K562 (cell line): ENCODE measurements at regions not wholly inside any gene's neighbourhood (a gene's known extent, or its start where the extent isn't known, plus 50 kb on each side); places are given as distances from the start of the nearest gene placed in this dataset.

Experiments
- ATAC-seq: fragments of 200-7000 bp; cut with Tn5 transposase; 3 replicates; pipeline ENCODE4 v1.9.1; 2020; ENCODE audit warnings: moderate library complexity
- BruUV-seq: library from RNA; stranded (reverse); fragments of 400-500 nt; replicated peaks from 2 replicates; lab custom pipeline; 2021; lab: Mats Ljungman, UMichigan
- CTCF ChIA-PET: fragments of 300-600 bp; formaldehyde crosslinking; extraction: SDS; loops from one replicate; lab custom pipeline; 2021; ENCODE audit warnings: low intra/inter-chr PET ratio; lab: Yijun Ruan, JAX
- POLR2A ChIA-PET: fragments of 300-600, 350-650 bp; sonication (Branson Sonifier 250); formaldehyde crosslinking; extraction: SDS; loops from one replicate; lab custom pipeline; 2021; ENCODE audit warnings: antibody characterized with exemption, inconsistent platforms; lab: Yijun Ruan, JAX
- DNase-seq, 4 experiments: peaks; one replicate each; pipeline versions ENCODE4 v3.0.0 to v3.0.0-alpha.2; 2011 to 2018; ENCODE audit warnings: low spot score in 3 of 4, mixed read lengths in 3 of 4; ENCODE audit errors: extremely low read depth in 1 of 4
- FAIRE-seq: peaks from 2 replicates; lab custom pipeline; 2011; peaks lifted over from hg19 to GRCh38; lab: Jason Lieb, UNC
- H2AFZ ChIP-seq: 2 replicates; pipeline ENCODE4 v1.6.0; 2011; ENCODE audit warnings: low read depth, low read length, control low read depth, inconsistent platforms
- H3K27ac ChIP-seq: fragments of 200-600 bp; 3 replicates; pipeline ENCODE4 v1.8.0; 2011; ENCODE audit warnings: low read depth, mild to moderate bottlenecking, control low read depth, inconsistent platforms, low read length, moderate library complexity, mixed read lengths; ENCODE audit errors: extremely low read depth
- H3K27me3 ChIP-seq, 2 experiments: fragments of 300-600 bp in 1 of 2; 2 replicates in 1 of 2; 3 replicates in 1 of 2; pipeline versions ENCODE4 v1.6.0 to v1.8.0; 2011; ENCODE audit warnings: inconsistent platforms in 2 of 2, low read length in 2 of 2, mild to moderate bottlenecking in 1 of 2, mixed read lengths in 1 of 2, moderate library complexity in 1 of 2; ENCODE audit not compliant: control insufficient read depth in 2 of 2, insufficient read depth in 2 of 2
- H3K36me3 ChIP-seq: fragments of 300-600 bp; 3 replicates; pipeline ENCODE4 v1.8.0; 2011; ENCODE audit warnings: mild to moderate bottlenecking, low read length, inconsistent platforms; ENCODE audit not compliant: control insufficient read depth, insufficient read depth
- H3K4me1 ChIP-seq, 2 experiments: fragments of 200-600 bp in 1 of 2; replicated peaks in 1 of 2; 2 replicates in 1 of 2; 3 replicates in 1 of 2; pipeline versions ENCODE4 v1.5.1 to v1.8.0; 2011; ENCODE audit warnings: inconsistent platforms in 2 of 2, low read length in 2 of 2, mild to moderate bottlenecking in 1 of 2, mixed read lengths in 1 of 2, moderate library complexity in 1 of 2; ENCODE audit not compliant: control insufficient read depth in 2 of 2, insufficient read depth in 2 of 2
- H3K4me2 ChIP-seq: 2 replicates; pipeline ENCODE4 v1.6.1; 2011; ENCODE audit warnings: low read length, control low read depth, inconsistent platforms, mixed read lengths; ENCODE audit not compliant: insufficient read depth
- H3K4me3 ChIP-seq: fragments of 200-600 bp; sonication (generic), shearing (Covaris generic); 2 replicates; pipeline ENCODE4 v1.5.1; 2016; ENCODE audit warnings: control low read depth, inconsistent platforms
- H3K79me2 ChIP-seq: fragments of 200-600 bp; 3 replicates; pipeline ENCODE4 v1.8.0; 2011; ENCODE audit warnings: low read length, inconsistent platforms; ENCODE audit not compliant: control insufficient read depth, insufficient read depth
- H3K9ac ChIP-seq, 2 experiments: 2 replicates each; pipeline versions ENCODE4 v1.6.0 to v1.6.1; 2011; ENCODE audit warnings: low read depth in 2 of 2, low read length in 2 of 2, control low read depth in 1 of 2, inconsistent platforms in 1 of 2, mild to moderate bottlenecking in 1 of 2, mixed read lengths in 1 of 2; ENCODE audit not compliant: insufficient read depth in 1 of 2
- H3K9me1 ChIP-seq: one replicate; pipeline ENCODE4 v1.6.0; 2011; ENCODE audit warnings: inconsistent platforms, mild to moderate bottlenecking, low read length, moderate library complexity; ENCODE audit not compliant: control insufficient read depth, insufficient read depth
- H3K9me3 ChIP-seq: replicated peaks from 2 replicates; pipeline ENCODE4 v1.5.1; 2011; ENCODE audit warnings: low read depth, low read length, inconsistent platforms; ENCODE audit not compliant: control insufficient read depth, insufficient read depth
- H4K20me1 ChIP-seq: replicated peaks from 2 replicates; pipeline ENCODE4 v1.6.1; 2011; ENCODE audit warnings: low read length, inconsistent platforms, mixed read lengths; ENCODE audit not compliant: control insufficient read depth, insufficient read depth
- ARID1B ChIP-seq: fragments of 450-650 bp; IDR thresholded peaks from 2 replicates; pipeline ENCODE4 v1.6.1; 2016; ENCODE audit warnings: antibody characterized with exemption, mild to moderate bottlenecking, inconsistent platforms
- ARID3A ChIP-seq: IDR thresholded peaks from 2 replicates; pipeline ENCODE4 v1.6.1; 2012; ENCODE audit warnings: low read depth, low read length, improper control_type of control experiment, borderline replicate concordance
- CBX1 ChIP-seq: sonication (generic); IDR thresholded peaks from 2 replicates; pipeline ENCODE4 v1.6.1; 2016; ENCODE audit warnings: antibody characterized with exemption, low read depth, mild to moderate bottlenecking
- CBX3 ChIP-seq, 2 experiments: IDR thresholded peaks; 1 replicate in 1 of 2; 2 replicates in 1 of 2; pipeline ENCODE4 v1.6.1; 2012; ENCODE audit warnings: inconsistent platforms in 2 of 2, low read length in 2 of 2, borderline replicate concordance in 1 of 2, control low read depth in 1 of 2
- CBX5 ChIP-seq: IDR thresholded peaks from 2 replicates; pipeline ENCODE4 v1.6.1; 2014; ENCODE audit warnings: low read depth, borderline replicate concordance
- CREB3 ChIP-seq: fragments of 450-650 bp; conservative IDR thresholded peaks from 2 replicates; pipeline ENCODE4 v1.6.1; 2016; ENCODE audit warnings: missing genetic modification characterization, low read depth, mild to moderate bottlenecking, missing compliant biosample characterization, moderate library complexity
- LEF1 ChIP-seq: fragments of 450-650 bp; IDR thresholded peaks from 2 replicates; pipeline ENCODE4 v1.6.1; 2016; ENCODE audit warnings: mild to moderate bottlenecking
- NFIC ChIP-seq: fragments of 450-650 bp; IDR thresholded peaks from 2 replicates; pipeline ENCODE4 v1.6.1; 2017; ENCODE audit warnings: mild to moderate bottlenecking, inconsistent platforms
- NR0B1 ChIP-seq: fragments of 450-650 bp; IDR thresholded peaks from one replicate; pipeline ENCODE4 v1.6.1; 2018; ENCODE audit warnings: mild to moderate bottlenecking, moderate library complexity; ENCODE audit not compliant: partially characterized antibody
- NR1H2 ChIP-seq: sonication (generic); formaldehyde crosslinking; IDR thresholded peaks from 2 replicates; pipeline ENCODE4 v1.4.0; 2020; ENCODE audit warnings: mild to moderate bottlenecking, missing genetic modification reagents
- PHB2 ChIP-seq: fragments of 450-650 bp; IDR thresholded peaks from 2 replicates; pipeline ENCODE4 v1.6.1; 2017; ENCODE audit warnings: low read depth
- RAD21 ChIP-seq, 2 experiments: fragments of 250-450 bp in 1 of 2; fragments of 450-650 bp in 1 of 2; sonication (Bioruptor Pico) in 1 of 2; formaldehyde crosslinking in 1 of 2; IDR thresholded peaks in 1 of 2; conservative IDR thresholded peaks in 1 of 2; 2 replicates each; pipeline versions ENCODE4 v1.4.0 to v1.8.0; 2020 to 2022; ENCODE audit warnings: mild to moderate bottlenecking in 2 of 2, moderate library complexity in 1 of 2
- RBM17 ChIP-seq: fragments of 200-400 bp; formaldehyde crosslinking; IDR thresholded peaks from 2 replicates; pipeline ENCODE4 v1.6.1; 2017; ENCODE audit warnings: low read depth, mild to moderate bottlenecking, low read length, borderline replicate concordance
- SMARCC2 ChIP-seq: fragments of 450-650 bp; IDR thresholded peaks from 2 replicates; pipeline ENCODE4 v1.6.1; 2017; ENCODE audit warnings: antibody characterized with exemption, moderate library complexity, mild to moderate bottlenecking, low read depth
- SMC3 ChIP-seq: conservative IDR thresholded peaks from 2 replicates; pipeline ENCODE4 v1.6.1; 2011; ENCODE audit warnings: low read depth, low read length, improper control_type of control experiment; ENCODE audit not compliant: insufficient read depth
- STAT5A ChIP-seq: IDR thresholded peaks from 2 replicates; pipeline ENCODE4 v1.6.1; 2012; ENCODE audit warnings: low read length, inconsistent platforms, borderline replicate concordance
- ZNF311 ChIP-seq: fragments of 250-450 bp; sonication (Bioruptor Pico); IDR thresholded peaks from 2 replicates; pipeline ENCODE4 v1.4.0; 2020; ENCODE audit warnings: mild to moderate bottlenecking, moderate library complexity
- WGBS: fragments of 100-300 bp; shearing (Covaris generic); methylation state at CpG from one replicate; pipeline ENCODE4 v1.1.6; 2016; ENCODE audit warnings: low coverage, mixed read lengths; ENCODE audit not compliant: insufficient coverage; ENCODE audit errors: missing lambda C conversion rate; 5-methylcytosine and 5-hydroxymethylcytosine counted together
- in situ Hi-C: fragments of 300-500 bp; cut with MboI; formaldehyde crosslinking; loops from 4 replicates; pipeline ENCODE4 v1.15.0; 2018; ENCODE audit warnings: inconsistent platforms, mixed read lengths
- intact Hi-C: fragments of 100-400 bp; cut with micrococcal nuclease; formaldehyde crosslinking; loops from 2 replicates; pipeline ENCODE4 v1.14.2; 2022

- TF ChIP-seq RBM17 (no peak), SMC3 (no peak), NR0B1 (no peak)
Observed at GRCh38 chr12:130240831-130241590, 78.7 kb downstream of the FZD10 start (continued).

GRCh38 chr12:130242506-130242905 is 80.2 kb downstream of the FZD10 start:
- no peak overlapping the region for H2AFZ ChIP-seq
- H3K4me2 ChIP-seq: no peak overlapping the region
- 0% methylated on average over 6 of the region's 7 CpGs for WGBS
- FAIRE-seq (no peak), DNase-seq (no peak), ATAC-seq (no peak)
- H3K36me3 ChIP-seq: no peaks in the 10 kb centered on the region
- H3K9me1 ChIP-seq: no peaks in the 10 kb centered on the region
- no peaks in the 10 kb centered on the region for H3K4me1 ChIP-seq
- H3K79me2 ChIP-seq: no peaks in the 10 kb centered on the region
- intact Hi-C loops (no loop called here), in situ Hi-C loops (no loop called here)
- no peaks in the 10 kb centered on the region for H3K27me3 ChIP-seq
- H3K4me3 ChIP-seq: no peak overlapping the region
- no peaks in the 10 kb centered on the region for H3K9me3 ChIP-seq
- no peak overlapping the region for H3K9ac ChIP-seq
- H3K27ac ChIP-seq: no peak overlapping the region
- no peaks in the 10 kb centered on the region for H4K20me1 ChIP-seq
- CTCF ChIA-PET: no interaction called here
- BruUV-seq: no TSS peak
- POLR2A ChIA-PET: no interaction called here
- TF ChIP-seq CBX1 (no peak), ARID3A (no peak), PHB2 (no peak), CREB3 (tag) (no peak), STAT5A (no peak), CBX5 (no peak), SMARCC2 (no peak), RAD21 (CRISPR knock-in tag; conservative IDR thresholded peaks at IDR 0.05 in 1 of 2, IDR thresholded peaks at IDR 0.05 in 1 of 2) (no peak), ZNF311 (CRISPR knock-in tag) (no peak), NFIC (no peak), CBX3 (IDR thresholded peaks at IDR 0.05; ENCODE audit: borderline replicate concordance in 1 of 2, low read length in 2 of 2) (no peak), LEF1 (no peak), NR1H2 (CRISPR knock-in tag) (no peak), ARID1B (no peak)
